ENCODE measurements at regions not wholly inside any gene's neighbourhood (a gene's known extent, or its start where the extent isn't known, plus 50 kb on each side); places are given as distances from the start of the nearest gene placed in this dataset.
"Not testable (repeated sequence)": the region's sequence is repeated elsewhere in the genome, so short reads cannot be mapped to it uniquely, and the experiment has no call there.

- Mint-ChIP-seq H3K9me3 (no peaks in the 10 kb centered on the region), H3K4me1 (ENCODE audit: low read depth) (no peaks in the 10 kb centered on the region), H3K4me3 (no peak overlapping the region), H3K36me3 (ENCODE audit: low read depth) (no peaks in the 10 kb centered on the region), H3K27me3 (peaks cover 5% of the 10 kb centered on the region), H3K27ac (no peak overlapping the region)
- DNase-seq = no peak
Measured at GRCh38 chrX:113833096-113834055, 750.5 kb upstream of the HTR2C start.

- Mint-ChIP-seq H3K27me3 (peaks cover 9% of the 10 kb centered on the region), H3K4me1 (ENCODE audit: low read depth) (no peaks in the 10 kb centered on the region), H3K36me3 (ENCODE audit: low read depth) (no peaks in the 10 kb centered on the region), H3K9me3 (no peaks in the 10 kb centered on the region), H3K27ac (no peak overlapping the region), H3K4me3 (no peak overlapping the region)
- no peak for DNase-seq
Measured at GRCh38 chrX:113828470-113828869, 755.4 kb upstream of the HTR2C start.

GRCh38 chrX:113818346-113818745 is 765.5 kb upstream of the HTR2C start:
- DNase-seq = no peak
- Mint-ChIP-seq H3K27ac (no peak overlapping the region), H3K36me3 (ENCODE audit: low read depth) (no peaks in the 10 kb centered on the region), H3K4me3 (no peak overlapping the region), H3K9me3 (peaks cover 14% of the 10 kb centered on the region), H3K4me1 (ENCODE audit: low read depth) (no peaks in the 10 kb centered on the region), H3K27me3 (peaks cover 18% of the 10 kb centered on the region)

GRCh38 chrX:113804819-113805218 is 779.1 kb upstream of the HTR2C start:
- Mint-ChIP-seq H3K4me3 (no peak overlapping the region), H3K36me3 (ENCODE audit: low read depth) (no peaks in the 10 kb centered on the region)

GRCh38 chrX:113804291-113804690 is 779.6 kb upstream of the HTR2C start:
- no peak for DNase-seq

More at GRCh38 chrX:113804819-113805218, 779.1 kb upstream of the HTR2C start:
- Mint-ChIP-seq H3K4me1 (ENCODE audit: low read depth) (no peaks in the 10 kb centered on the region), H3K27me3 (peaks cover 6% of the 10 kb centered on the region), H3K9me3 (no peaks in the 10 kb centered on the region), H3K27ac (no peak overlapping the region)
- DNase-seq = no peak

GRCh38 chrX:113802837-113803236 is 781.0 kb upstream of the HTR2C start:
- no peaks in the 10 kb centered on the region for H3K4me1 Mint-ChIP-seq (ENCODE audit: low read depth)
- no peak for DNase-seq
- no peaks in the 10 kb centered on the region for H3K9me3 Mint-ChIP-seq
- H3K27ac Mint-ChIP-seq = no peak overlapping the region
- H3K27me3 Mint-ChIP-seq = peaks cover 9% of the 10 kb centered on the region
- no peaks in the 10 kb centered on the region for H3K36me3 Mint-ChIP-seq (ENCODE audit: low read depth)
- no peak overlapping the region for H3K4me3 Mint-ChIP-seq

More at GRCh38 chrX:113804291-113804690, 779.6 kb upstream of the HTR2C start:
- Mint-ChIP-seq H3K9me3 (no peaks in the 10 kb centered on the region), H3K4me1 (ENCODE audit: low read depth) (no peaks in the 10 kb centered on the region), H3K36me3 (ENCODE audit: low read depth) (no peaks in the 10 kb centered on the region), H3K27me3 (peaks cover 9% of the 10 kb centered on the region), H3K27ac (no peak overlapping the region), H3K4me3 (no peak overlapping the region)

- H3K27me3 Mint-ChIP-seq = peaks cover 12% of the 10 kb centered on the region
- DNase-seq = no peak
- H3K4me1 Mint-ChIP-seq (ENCODE audit: low read depth) = no peaks in the 10 kb centered on the region
- no peak overlapping the region for H3K4me3 Mint-ChIP-seq
- H3K36me3 Mint-ChIP-seq (ENCODE audit: low read depth) = no peaks in the 10 kb centered on the region
- H3K9me3 Mint-ChIP-seq = no peaks in the 10 kb centered on the region
- H3K27ac Mint-ChIP-seq = no peak overlapping the region
Measured at GRCh38 chrX:113800955-113801354, 782.9 kb upstream of the HTR2C start.

GRCh38 chrX:113793563-113793962 is 790.3 kb upstream of the HTR2C start:
- no peak for DNase-seq
- H3K27me3 Mint-ChIP-seq = peaks cover 10% of the 10 kb centered on the region
- no peaks in the 10 kb centered on the region for H3K36me3 Mint-ChIP-seq (ENCODE audit: low read depth)
- no peaks in the 10 kb centered on the region for H3K4me1 Mint-ChIP-seq (ENCODE audit: low read depth)
- H3K27ac Mint-ChIP-seq = no peak overlapping the region
- no peak overlapping the region for H3K4me3 Mint-ChIP-seq
- H3K9me3 Mint-ChIP-seq = no peaks in the 10 kb centered on the region

GRCh38 chrX:113790987-113791386 is 792.9 kb upstream of the HTR2C start:
- Mint-ChIP-seq H3K36me3 (ENCODE audit: low read depth) (no peaks in the 10 kb centered on the region), H3K27me3 (peaks cover 8% of the 10 kb centered on the region)

GRCh38 chrX:113784754-113785153 is 799.1 kb upstream of the HTR2C start:
- H3K27me3 Mint-ChIP-seq; H3K4me3 Mint-ChIP-seq; H3K9me3 Mint-ChIP-seq; H3K4me1 Mint-ChIP-seq (ENCODE audit: low read depth); H3K27ac Mint-ChIP-seq; H3K36me3 Mint-ChIP-seq (ENCODE audit: low read depth); DNase-seq: not testable (repeated sequence)

More at GRCh38 chrX:113790987-113791386, 792.9 kb upstream of the HTR2C start:
- Mint-ChIP-seq H3K27ac (no peak overlapping the region), H3K9me3 (no peaks in the 10 kb centered on the region), H3K4me1 (ENCODE audit: low read depth) (no peaks in the 10 kb centered on the region), H3K4me3 (no peak overlapping the region)
- no peak for DNase-seq

GRCh38 chrX:113770806-113771205 is 813.1 kb upstream of the HTR2C start:
- H3K4me1 Mint-ChIP-seq (ENCODE audit: low read depth) = no peaks in the 10 kb centered on the region
- no peaks in the 10 kb centered on the region for H3K36me3 Mint-ChIP-seq (ENCODE audit: low read depth)
- no peak overlapping the region for H3K4me3 Mint-ChIP-seq
- no peak for DNase-seq
- peaks cover 6% of the 10 kb centered on the region for H3K27me3 Mint-ChIP-seq
- no peak overlapping the region for H3K27ac Mint-ChIP-seq
- no peaks in the 10 kb centered on the region for H3K9me3 Mint-ChIP-seq

GRCh38 chrX:113770071-113770470 is 813.8 kb upstream of the HTR2C start:
- no peak overlapping the region for H3K27ac Mint-ChIP-seq
- no peaks in the 10 kb centered on the region for H3K36me3 Mint-ChIP-seq (ENCODE audit: low read depth)
- DNase-seq = no peak
- no peak overlapping the region for H3K4me3 Mint-ChIP-seq
- H3K9me3 Mint-ChIP-seq = no peaks in the 10 kb centered on the region
- H3K4me1 Mint-ChIP-seq (ENCODE audit: low read depth) = no peaks in the 10 kb centered on the region
- peaks cover 6% of the 10 kb centered on the region for H3K27me3 Mint-ChIP-seq

GRCh38 chrX:113759422-113759821 is 824.5 kb upstream of the HTR2C start:
- DNase-seq = no peak
- Mint-ChIP-seq H3K4me3 (no peak overlapping the region), H3K36me3 (ENCODE audit: low read depth) (no peaks in the 10 kb centered on the region), H3K9me3 (peaks cover 4% of the 10 kb centered on the region), H3K4me1 (ENCODE audit: low read depth) (no peaks in the 10 kb centered on the region), H3K27me3 (peaks cover 2% of the 10 kb centered on the region), H3K27ac (no peak overlapping the region)

- no peak overlapping the region for H3K27ac Mint-ChIP-seq
- no peak overlapping the region for H3K4me3 Mint-ChIP-seq
- no peak for DNase-seq
- no peaks in the 10 kb centered on the region for H3K4me1 Mint-ChIP-seq (ENCODE audit: low read depth)
- H3K27me3 Mint-ChIP-seq = peaks cover 26% of the 10 kb centered on the region
- peaks cover 3% of the 10 kb centered on the region for H3K9me3 Mint-ChIP-seq
- H3K36me3 Mint-ChIP-seq (ENCODE audit: low read depth) = no peaks in the 10 kb centered on the region
Measured at GRCh38 chrX:113747274-113747973, 836.5 kb upstream of the HTR2C start.

GRCh38 chrX:113743069-113743468 is 840.8 kb upstream of the HTR2C start:
- no peaks in the 10 kb centered on the region for H3K9me3 Mint-ChIP-seq
- H3K27me3 Mint-ChIP-seq = peaks cover 11% of the 10 kb centered on the region
- no peaks in the 10 kb centered on the region for H3K36me3 Mint-ChIP-seq (ENCODE audit: low read depth)
- H3K27ac Mint-ChIP-seq = no peak overlapping the region
- no peaks in the 10 kb centered on the region for H3K4me1 Mint-ChIP-seq (ENCODE audit: low read depth)
- DNase-seq = no peak
- no peak overlapping the region for H3K4me3 Mint-ChIP-seq
